Right forelimb (tissue), 1 donor: ENCODE measurements at regions not wholly inside any gene's neighbourhood (a gene's known extent, or its start where the extent isn't known, plus 50 kb on each side); places are given as distances from the start of the nearest gene placed in this dataset.

ENCODE experiments used
- DNase-seq: peaks from one replicate; pipeline ENCODE4 v3.0.0-alpha.2; 2018

DNA sequence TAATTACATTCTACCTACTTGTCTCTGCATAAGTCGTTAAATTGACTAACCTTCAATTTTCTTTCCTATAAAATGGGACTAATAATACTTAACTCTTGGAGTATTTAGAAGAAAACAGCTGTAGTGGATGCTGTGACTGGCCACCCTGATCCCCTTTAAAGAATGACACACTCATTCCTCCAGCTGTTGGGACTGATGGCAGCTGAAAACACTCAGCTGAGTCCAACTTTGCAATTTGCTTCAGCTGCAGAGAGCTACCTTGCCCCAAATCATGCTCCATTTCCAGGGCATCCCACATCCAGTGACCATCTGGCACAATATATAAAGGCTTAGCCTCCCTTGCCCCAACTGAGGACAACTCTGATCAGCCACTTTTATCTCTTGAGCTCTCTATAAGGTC lies 89.1 kb downstream of the MID1IP1 start:
- DNase-seq, result no peak

- no peak for DNase-seq
Observed at GRCh38 chrX:38890963-38891362, 89.7 kb downstream of the MID1IP1 start.

DNA sequence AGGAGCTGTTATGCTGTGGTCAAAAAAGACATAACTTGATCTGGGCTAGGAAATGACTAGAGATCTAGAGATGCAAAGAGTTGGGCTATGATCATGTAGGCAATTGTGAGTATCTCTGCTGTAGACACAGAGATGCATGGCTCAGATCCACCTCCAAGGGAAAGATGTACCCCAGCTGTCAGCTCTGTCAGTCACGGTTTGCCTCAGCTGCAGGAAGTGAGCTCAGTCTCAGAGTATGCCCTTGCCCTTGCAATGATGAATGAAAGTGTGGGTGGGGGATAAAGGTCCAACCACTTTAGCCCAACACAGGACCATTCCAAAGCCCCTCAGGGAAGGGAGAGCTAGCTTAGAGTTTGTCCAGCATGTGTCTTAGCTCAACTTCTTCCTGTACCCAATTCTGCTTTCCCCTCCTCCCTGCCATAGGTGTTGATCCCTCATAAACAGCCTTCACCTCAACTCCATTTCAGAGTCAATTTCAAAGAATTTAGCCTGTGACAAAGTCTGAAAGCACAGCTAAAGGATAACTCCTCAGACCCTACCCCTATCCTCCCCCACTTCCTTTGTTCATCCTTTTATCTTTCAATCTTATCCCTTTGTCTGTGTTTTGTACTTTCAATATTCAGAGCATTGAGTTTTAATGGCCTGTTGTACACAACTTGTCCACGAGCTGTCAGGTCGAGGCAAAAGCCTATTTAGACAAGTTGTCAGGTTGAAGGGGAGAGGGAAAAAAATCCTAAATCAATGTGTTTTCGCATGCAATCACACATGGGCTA lies 90.6 kb downstream of the MID1IP1 start:
- DNase-seq, result no peak

- DNase-seq, result no peak
Observed at GRCh38 chrX:38893441-38893840, 92.2 kb downstream of the MID1IP1 start.

DNA sequence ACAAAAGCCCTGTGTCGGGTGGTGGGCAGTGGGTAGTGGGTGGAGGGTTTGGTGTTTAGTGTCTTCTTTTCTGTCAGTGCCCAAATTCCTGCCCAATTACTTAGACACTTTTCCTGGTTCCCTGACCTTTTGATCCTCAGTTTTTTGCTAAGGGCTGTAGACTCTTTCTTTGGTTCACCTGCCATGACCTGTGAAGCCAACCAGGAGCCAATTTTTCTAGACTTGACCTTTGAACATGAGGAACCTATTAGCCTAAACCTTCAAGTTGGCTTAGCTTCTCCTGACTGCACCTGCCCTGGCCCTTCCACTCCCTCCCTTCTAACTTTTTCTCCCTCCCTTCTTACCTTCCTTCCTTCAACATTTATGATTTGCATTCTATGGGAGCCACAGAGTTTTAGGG lies 94.5 kb downstream of the MID1IP1 start:
- no peak for DNase-seq

GRCh38 chrX:38896724-38897298 lies 95.6 kb downstream of the MID1IP1 start:
- DNase-seq, result no peak

GRCh38 chrX:38898261-38898660 lies 97.0 kb downstream of the MID1IP1 start:
- DNase-seq, result no peak

DNA sequence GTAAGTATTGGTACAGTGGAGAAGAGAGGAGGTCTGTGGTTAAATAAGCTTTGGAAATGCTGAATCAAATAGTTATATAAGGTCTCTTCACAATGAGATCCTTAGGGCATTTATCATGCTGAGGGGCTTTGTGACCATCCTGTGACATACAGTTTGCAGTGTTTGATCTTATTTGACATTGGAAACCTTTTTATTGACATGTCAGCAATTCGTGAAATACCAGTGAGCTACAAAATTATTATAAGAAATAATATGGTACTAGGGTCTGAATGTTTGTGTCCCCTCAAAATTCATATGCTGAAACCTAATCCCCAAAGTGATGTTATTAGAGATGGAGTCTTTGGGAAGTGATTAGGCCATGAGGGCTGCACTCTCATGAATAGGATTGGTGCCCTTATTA lies 98.4 kb downstream of the MID1IP1 start:
- DNase-seq, result no peak

DNA sequence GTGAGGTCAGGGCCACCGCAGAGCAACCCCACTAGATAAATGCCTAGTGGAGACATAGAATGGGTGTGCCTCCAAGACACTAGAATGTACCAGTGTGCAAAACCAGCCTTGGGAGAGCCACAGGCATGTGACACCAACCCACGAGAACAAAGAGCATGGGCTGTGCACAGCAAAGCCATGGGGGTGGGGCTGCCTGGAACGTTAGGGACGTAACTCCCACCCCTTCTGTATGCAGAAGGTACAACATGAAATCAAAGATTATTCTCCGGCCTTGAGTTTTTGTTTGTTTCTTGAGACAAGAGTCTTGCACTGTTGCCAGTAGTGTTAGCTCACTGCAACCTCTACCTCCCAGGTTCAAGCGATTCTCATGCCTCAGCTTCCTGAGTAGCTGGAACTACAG lies 99.5 kb downstream of the MID1IP1 start:
- DNase-seq, result no peak

- no peak for DNase-seq
Observed at GRCh38 chrX:38902972-38903492, 101.8 kb downstream of the MID1IP1 start.

DNA sequence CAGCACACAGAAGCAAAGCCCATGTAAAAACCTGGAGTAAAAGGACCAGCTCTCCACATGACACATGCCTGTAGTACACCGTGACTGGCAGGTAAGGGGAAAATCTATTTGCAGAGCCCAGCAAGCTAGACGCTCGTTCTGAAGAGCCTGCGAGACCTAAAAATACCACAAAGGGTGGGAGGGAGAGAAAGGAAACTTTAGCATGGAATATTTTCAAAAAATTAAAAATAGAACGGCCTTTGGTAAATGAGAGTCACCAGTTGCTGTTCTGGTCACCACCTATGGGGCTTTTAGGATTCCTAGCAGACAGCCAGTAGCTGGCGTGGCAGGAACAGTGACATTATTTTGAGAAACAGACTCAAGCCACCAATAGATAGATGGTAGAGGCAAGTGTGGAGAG lies 115.5 kb downstream of the MID1IP1 start:
- DNase-seq, result no peak

GRCh38 chrX:38917954-38918353 lies 116.7 kb downstream of the MID1IP1 start:
- DNase-seq, result no peak

DNA sequence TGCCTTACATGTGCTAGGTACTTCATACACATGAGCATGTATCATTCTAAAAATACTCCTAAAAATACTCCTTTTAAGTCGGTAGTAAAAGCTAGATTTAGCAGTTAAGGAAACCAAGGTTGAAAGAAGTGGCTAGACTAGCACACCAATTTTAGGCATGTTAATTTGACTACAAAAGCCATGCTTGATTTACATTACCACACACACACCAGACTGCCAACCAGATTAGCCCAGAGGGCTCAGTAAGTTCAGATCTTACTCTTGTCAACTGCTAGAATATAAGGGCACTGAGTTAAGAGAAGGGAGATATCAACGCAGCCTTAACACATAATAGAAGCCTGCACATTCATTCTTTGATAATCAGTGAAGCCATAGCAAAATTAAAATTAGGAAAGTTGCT lies 117.9 kb downstream of the MID1IP1 start:
- no peak for DNase-seq

- DNase-seq, result no peak
Observed at GRCh38 chrX:38919853-38920528, 118.7 kb downstream of the MID1IP1 start.

GRCh38 chrX:38923451-38923969 lies 122.3 kb downstream of the MID1IP1 start:
- DNase-seq, result no peak

GRCh38 chrX:38927592-38927991 lies 126.3 kb downstream of the MID1IP1 start:
- no peak for DNase-seq

DNA sequence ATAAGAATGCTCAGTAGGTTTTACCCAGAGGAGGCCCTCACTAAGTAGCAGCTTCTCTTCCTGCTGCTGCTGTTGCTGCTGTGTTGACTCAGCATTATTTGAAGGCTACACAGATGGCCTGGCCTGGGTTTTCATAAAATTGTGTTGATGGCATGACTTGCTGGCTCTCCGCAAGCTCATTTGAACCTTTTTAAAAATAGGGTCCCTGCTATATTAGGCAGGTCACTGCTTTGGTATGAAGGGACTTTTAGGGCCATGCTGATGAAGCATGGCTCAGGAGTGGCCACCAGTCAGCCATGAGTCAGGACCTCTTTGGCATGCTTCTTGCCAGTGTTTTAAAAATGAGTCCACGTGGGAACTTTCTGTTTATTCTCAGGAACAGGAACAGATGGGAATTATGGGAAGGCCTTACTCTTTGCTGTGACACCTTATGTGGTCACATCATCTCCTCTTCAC lies 128.7 kb downstream of the MID1IP1 start:
- no peak for DNase-seq

DNA sequence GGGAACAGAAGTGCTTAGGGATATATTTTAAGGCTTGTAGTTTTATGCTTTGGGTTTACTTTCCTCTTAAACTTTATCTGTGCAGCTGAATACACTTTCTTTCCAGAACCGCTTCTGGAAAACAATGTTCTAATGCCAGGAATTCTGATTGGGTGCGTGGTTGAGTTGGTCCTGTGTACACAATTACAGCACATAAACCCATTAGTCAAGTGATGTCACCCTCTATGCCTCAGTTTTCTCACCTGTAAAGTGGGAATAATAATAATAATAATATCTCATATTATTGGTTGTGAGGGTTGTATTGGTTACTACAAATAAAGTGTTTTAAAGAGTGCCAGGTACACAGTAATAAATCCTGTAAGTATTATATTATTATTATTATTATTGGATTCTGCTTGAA lies 129.2 kb downstream of the MID1IP1 start:
- no peak for DNase-seq

DNA sequence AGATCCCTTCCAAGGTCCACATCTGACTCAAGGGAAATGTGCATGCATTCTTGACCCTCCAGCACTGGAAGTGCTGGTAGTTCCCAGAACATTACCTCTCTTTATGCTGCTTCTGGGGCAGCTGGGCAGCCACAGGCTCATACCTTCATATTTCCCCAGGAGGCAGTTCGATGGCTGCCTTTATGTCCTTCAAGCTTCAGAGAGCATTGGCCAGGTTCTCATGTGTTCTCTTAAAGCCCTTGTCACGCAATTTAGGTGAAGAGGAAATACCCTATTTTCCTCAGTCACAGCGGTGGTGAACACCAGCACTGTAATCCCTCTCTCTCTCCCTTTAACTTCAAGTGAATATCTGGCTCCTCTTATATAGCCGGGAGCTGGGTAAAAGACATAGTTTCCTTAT lies 134.3 kb downstream of the MID1IP1 start:
- no peak for DNase-seq

GRCh38 chrX:38937400-38937799 lies 136.1 kb downstream of the MID1IP1 start:
- no peak for DNase-seq

- no peak for DNase-seq
Observed at GRCh38 chrX:38937926-38938325, 136.7 kb downstream of the MID1IP1 start.

DNA sequence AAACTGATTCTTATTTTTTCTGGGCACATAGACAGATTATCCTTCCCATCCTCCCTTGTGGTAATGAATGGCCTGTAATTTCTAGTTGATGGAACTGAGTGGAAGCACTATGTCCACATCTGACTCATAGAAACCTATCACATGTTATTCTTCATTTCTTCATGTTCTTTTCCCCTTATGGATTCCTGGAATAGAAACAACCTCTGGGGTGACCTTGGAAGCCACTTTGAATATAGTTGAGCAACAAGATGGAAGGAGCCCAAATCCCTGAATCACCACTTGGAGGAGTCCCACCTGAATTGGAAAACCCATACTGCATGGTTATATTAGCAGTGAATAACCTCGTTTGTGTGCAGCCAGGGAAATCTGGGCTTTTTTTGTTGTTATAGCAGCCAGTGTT lies 137.8 kb downstream of the MID1IP1 start:
- no peak for DNase-seq

GRCh38 chrX:38940547-38940946 lies 139.3 kb downstream of the MID1IP1 start:
- no peak for DNase-seq

- DNase-seq, result no peak
Observed at GRCh38 chrX:38941675-38942074, 140.4 kb downstream of the MID1IP1 start.
